ENCODE measurements at regions not wholly inside any gene's neighbourhood (a gene's known extent, or its start where the extent isn't known, plus 50 kb on each side); places are given as distances from the start of the nearest gene placed in this dataset.

- TF ChIP-seq, protein P1, sequence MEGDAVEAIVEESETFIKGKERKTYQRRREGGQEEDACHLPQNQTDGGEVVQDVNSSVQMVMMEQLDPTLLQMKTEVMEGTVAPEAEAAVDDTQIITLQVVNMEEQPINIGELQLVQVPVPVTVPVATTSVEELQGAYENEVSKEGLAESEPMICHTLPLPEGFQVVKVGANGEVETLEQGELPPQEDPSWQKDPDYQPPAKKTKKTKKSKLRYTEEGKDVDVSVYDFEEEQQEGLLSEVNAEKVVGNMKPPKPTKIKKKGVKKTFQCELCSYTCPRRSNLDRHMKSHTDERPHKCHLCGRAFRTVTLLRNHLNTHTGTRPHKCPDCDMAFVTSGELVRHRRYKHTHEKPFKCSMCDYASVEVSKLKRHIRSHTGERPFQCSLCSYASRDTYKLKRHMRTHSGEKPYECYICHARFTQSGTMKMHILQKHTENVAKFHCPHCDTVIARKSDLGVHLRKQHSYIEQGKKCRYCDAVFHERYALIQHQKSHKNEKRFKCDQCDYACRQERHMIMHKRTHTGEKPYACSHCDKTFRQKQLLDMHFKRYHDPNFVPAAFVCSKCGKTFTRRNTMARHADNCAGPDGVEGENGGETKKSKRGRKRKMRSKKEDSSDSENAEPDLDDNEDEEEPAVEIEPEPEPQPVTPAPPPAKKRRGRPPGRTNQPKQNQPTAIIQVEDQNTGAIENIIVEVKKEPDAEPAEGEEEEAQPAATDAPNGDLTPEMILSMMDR (IDR thresholded peaks at IDR 0.05; ENCODE audit: low read length), result no peak
- no peak for TF ChIP-seq EZH2 (IDR thresholded peaks at IDR 0.05; ENCODE audit: borderline replicate concordance, low read length)
Measured at GRCh38 chr15:29345549-29346525, 76.2 kb upstream of the NSMCE3 start.
